Fibroblast of villous mesenchyme (primary cell): ENCODE measurements at regions not wholly inside any gene's neighbourhood (a gene's known extent, or its start where the extent isn't known, plus 50 kb on each side); places are given as distances from the start of the nearest gene placed in this dataset.

Experiments
- DNase-seq: peaks from one replicate; pipeline ENCODE4 v3.0.0-alpha.2; 2010; ENCODE audit warnings: low read depth
- H3K4me3 ChIP-seq: 2 replicates; pipeline ENCODE4 v1.5.1; 2011; ENCODE audit warnings: low read depth, mild to moderate bottlenecking, low read length
- TF ChIP-seq, protein P1 (sequence below): IDR thresholded peaks from 2 replicates; pipeline ENCODE4 v1.5.1; 2012; ENCODE audit warnings: low read depth, mild to moderate bottlenecking, low read length; ENCODE audit not compliant: insufficient read depth

DNA sequence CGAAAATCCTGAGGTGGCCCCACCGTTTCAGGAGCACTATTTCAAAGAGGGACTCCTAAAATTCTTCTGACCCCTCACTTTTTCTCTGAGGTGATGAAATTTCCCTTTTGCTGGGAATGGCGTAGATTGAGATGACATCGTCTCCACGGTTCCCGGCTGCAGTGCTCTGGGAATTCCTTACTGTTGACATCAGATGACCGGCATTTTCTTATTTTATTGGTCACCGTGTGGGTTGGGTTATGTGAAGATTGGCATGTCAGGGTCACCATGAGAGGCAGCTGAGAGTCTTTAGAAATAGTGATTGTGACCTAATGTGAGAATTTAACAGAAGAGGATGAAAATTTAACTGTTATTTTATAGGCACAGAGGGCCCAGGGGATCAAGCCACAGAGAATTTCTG, 356.7 kb downstream of the FGF9 start:
- no peak for DNase-seq
- H3K4me3 ChIP-seq = no peak overlapping the region
- TF ChIP-seq, protein P1, sequence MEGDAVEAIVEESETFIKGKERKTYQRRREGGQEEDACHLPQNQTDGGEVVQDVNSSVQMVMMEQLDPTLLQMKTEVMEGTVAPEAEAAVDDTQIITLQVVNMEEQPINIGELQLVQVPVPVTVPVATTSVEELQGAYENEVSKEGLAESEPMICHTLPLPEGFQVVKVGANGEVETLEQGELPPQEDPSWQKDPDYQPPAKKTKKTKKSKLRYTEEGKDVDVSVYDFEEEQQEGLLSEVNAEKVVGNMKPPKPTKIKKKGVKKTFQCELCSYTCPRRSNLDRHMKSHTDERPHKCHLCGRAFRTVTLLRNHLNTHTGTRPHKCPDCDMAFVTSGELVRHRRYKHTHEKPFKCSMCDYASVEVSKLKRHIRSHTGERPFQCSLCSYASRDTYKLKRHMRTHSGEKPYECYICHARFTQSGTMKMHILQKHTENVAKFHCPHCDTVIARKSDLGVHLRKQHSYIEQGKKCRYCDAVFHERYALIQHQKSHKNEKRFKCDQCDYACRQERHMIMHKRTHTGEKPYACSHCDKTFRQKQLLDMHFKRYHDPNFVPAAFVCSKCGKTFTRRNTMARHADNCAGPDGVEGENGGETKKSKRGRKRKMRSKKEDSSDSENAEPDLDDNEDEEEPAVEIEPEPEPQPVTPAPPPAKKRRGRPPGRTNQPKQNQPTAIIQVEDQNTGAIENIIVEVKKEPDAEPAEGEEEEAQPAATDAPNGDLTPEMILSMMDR = no peak

- H3K4me3 ChIP-seq = no peak overlapping the region
- DNase-seq = no peak
- TF ChIP-seq, protein P1 = no peak
Observed at GRCh38 chr13:22028831-22029230, 358.0 kb downstream of the FGF9 start.

DNA sequence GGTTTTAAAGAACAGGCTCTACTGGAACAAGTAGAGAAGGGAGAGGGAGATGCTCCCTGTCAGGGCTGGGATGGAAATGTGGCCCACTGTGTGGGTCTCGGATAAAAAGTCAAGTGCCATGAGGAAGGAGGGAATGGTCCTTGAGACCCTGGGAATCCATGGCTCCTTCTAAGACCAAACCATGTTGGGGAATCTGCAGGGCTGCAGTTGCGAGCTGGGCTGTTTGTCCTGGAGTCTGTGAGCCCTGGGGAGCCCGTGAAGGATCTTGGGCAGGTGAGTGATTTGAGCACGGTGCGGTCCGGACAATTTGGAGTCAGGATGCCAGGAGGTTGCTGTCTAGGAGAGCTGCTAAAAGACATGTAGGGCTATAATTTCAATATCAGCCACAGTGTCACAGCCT, 359.4 kb downstream of the FGF9 start:
- H3K4me3 ChIP-seq = no peak overlapping the region
- TF ChIP-seq, protein P1 = no peak
- no peak for DNase-seq

GRCh38 chr13:22031702-22032286, 360.9 kb downstream of the FGF9 start:
- no peak overlapping the region for H3K4me3 ChIP-seq
- TF ChIP-seq, protein P1 = no peak
- DNase-seq = no peak

DNA sequence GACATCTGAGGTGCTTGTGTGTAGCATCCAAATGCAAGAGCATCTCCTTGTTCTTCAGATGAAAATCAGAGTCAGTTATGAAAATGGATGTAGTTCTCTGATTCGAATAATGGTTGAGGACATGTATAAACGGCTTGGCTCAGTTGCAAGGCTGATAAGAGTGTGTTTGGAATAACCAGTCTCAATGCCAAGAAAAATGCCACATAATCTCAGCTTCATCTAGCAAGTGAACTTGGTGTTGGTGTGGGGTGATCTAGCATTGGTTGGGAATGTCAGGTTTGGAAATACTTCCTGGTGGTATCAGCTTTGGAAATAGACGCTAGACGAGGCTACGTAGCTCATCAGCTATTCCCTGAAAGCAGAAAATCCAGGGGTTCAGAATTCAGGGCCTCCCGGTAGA, 362.0 kb downstream of the FGF9 start:
- TF ChIP-seq, protein P1 = no peak
- H3K4me3 ChIP-seq = no peak overlapping the region
- DNase-seq = no peak

- TF ChIP-seq, protein P1 = no peak
- no peak for DNase-seq
- H3K4me3 ChIP-seq = no peak overlapping the region
Observed at GRCh38 chr13:22039961-22040360, 369.1 kb downstream of the FGF9 start.

DNA sequence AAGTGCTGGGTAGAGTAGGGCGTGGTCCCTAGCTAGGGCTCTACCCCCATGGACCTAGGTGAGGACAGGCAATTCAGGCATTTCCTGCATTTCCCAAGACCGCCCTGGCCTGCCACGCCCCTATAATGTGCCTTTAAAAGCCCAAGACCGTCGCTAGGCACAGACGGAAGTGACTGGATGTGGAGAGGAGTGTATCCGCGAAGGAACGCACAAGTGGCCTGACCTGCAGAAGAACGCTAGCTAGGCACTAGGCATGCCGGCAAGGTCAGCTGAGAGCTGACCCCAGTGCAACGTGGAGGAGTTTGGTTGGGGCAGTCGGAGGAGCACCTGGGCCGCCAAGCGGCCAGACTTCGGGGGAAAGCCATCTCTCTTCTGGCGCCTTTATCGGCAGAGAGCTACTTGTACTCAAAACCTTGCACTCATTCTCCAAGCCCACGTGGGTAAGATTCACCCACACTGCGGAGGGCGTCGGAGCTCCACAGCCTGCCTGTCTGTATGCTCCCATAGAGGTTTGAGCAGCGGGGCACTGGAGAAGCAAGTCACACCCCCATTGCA, 370.0 kb downstream of the FGF9 start:
- TF ChIP-seq, protein P1 = no peak
- H3K4me3 ChIP-seq = no peak overlapping the region
- DNase-seq = no peak
